Activated naive CD8-positive, alpha-beta T cell treated with anti-CD3 and anti-CD28 coated beads for 36 hours (primary cell): ENCODE measurements at regions not wholly inside any gene's neighbourhood (a gene's known extent, or its start where the extent isn't known, plus 50 kb on each side); places are given as distances from the start of the nearest gene placed in this dataset.
"Not testable (repeated sequence)": the region's sequence is repeated elsewhere in the genome, so short reads cannot be mapped to it uniquely, and the experiment has no call there.

Experiments
- DNase-seq: peaks from one replicate; pipeline ENCODE4 v3.0.0; 2021
- H3K27ac Mint-ChIP-seq: one replicate; pipeline ENCODE4 v1.8.0; 2022; ENCODE audit warnings: mild to moderate bottlenecking, moderate library complexity, mixed read lengths
- H3K27me3 Mint-ChIP-seq: one replicate; pipeline ENCODE4 v1.8.0; 2022; ENCODE audit warnings: mild to moderate bottlenecking, mixed read lengths
- H3K36me3 Mint-ChIP-seq: one replicate; pipeline ENCODE4 v1.8.0; 2021; ENCODE audit warnings: mild to moderate bottlenecking, mixed read lengths
- H3K4me1 Mint-ChIP-seq: one replicate; pipeline ENCODE4 v1.8.0; 2021; ENCODE audit warnings: mixed read lengths
- H3K4me3 Mint-ChIP-seq: one replicate; pipeline ENCODE4 v1.8.0; 2022; ENCODE audit warnings: mild to moderate bottlenecking, moderate library complexity, mixed read lengths
- H3K9me3 Mint-ChIP-seq: one replicate; pipeline ENCODE4 v1.8.0; 2022; ENCODE audit warnings: mixed read lengths

- H3K36me3 Mint-ChIP-seq, result no peaks in the 10 kb centered on the region
- H3K9me3 Mint-ChIP-seq, result peaks cover 7% of the 10 kb centered on the region
- no peak overlapping the region for H3K27ac Mint-ChIP-seq
- no peaks in the 10 kb centered on the region for H3K27me3 Mint-ChIP-seq
- no peak overlapping the region for H3K4me3 Mint-ChIP-seq
- H3K4me1 Mint-ChIP-seq, result no peaks in the 10 kb centered on the region
- DNase-seq, result no peak
These were observed 138.4 kb upstream of the HCCS start for GRCh38 chrX:10972706-10973105.

DNA sequence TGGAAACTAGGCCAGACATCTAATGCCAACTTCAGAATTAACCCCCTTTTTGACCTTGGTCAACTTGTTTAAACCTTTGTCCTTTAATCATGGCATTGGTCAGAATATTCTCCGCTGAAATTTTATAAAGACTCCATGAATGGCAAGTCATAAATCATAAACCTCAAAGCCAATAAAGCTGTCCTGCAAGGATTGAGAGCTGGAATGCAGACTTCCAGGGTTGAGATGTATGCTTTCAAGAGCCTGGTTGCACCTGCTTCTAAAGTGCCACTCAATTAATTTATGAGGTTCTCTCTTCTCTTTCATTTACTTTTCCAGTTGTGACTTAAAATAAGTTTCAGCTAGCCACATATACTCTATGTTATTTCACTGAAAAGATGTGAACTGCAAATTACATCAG, 136.2 kb upstream of the HCCS start:
- Mint-ChIP-seq H3K36me3 (no peaks in the 10 kb centered on the region), H3K27ac (no peak overlapping the region), H3K4me3 (no peak overlapping the region), H3K9me3 (no peaks in the 10 kb centered on the region), H3K4me1 (no peaks in the 10 kb centered on the region), H3K27me3 (no peaks in the 10 kb centered on the region)
- DNase-seq, result no peak

DNA sequence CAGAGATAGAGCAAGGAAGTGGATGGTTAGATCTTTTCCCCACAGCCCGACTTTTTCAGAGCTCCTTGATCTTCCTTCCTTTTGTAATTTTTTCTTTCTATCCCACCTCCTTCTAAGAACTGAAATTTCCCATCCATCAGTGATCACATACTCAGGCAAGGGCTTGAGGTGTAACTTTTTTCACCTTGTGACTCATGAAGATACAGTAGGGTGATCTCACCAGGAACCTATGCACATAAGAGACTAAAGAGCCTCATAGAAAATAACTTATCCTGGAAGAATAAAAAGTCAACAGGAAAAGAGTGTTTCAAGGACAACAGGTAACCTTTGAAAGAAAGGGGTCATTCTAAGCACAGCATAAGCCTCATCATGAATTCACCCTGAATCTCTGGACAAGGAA, 131.2 kb upstream of the HCCS start:
- Mint-ChIP-seq H3K27me3 (no peaks in the 10 kb centered on the region), H3K4me1 (no peaks in the 10 kb centered on the region), H3K27ac (no peak overlapping the region), H3K36me3 (no peaks in the 10 kb centered on the region), H3K9me3 (no peaks in the 10 kb centered on the region), H3K4me3 (no peak overlapping the region)
- no peak for DNase-seq

GRCh38 chrX:10981506-10981905, 129.6 kb upstream of the HCCS start:
- Mint-ChIP-seq H3K27me3 (no peaks in the 10 kb centered on the region), H3K4me1 (no peaks in the 10 kb centered on the region), H3K4me3 (no peak overlapping the region), H3K9me3 (no peaks in the 10 kb centered on the region), H3K27ac (no peak overlapping the region), H3K36me3 (no peaks in the 10 kb centered on the region)
- DNase-seq, result no peak

DNA sequence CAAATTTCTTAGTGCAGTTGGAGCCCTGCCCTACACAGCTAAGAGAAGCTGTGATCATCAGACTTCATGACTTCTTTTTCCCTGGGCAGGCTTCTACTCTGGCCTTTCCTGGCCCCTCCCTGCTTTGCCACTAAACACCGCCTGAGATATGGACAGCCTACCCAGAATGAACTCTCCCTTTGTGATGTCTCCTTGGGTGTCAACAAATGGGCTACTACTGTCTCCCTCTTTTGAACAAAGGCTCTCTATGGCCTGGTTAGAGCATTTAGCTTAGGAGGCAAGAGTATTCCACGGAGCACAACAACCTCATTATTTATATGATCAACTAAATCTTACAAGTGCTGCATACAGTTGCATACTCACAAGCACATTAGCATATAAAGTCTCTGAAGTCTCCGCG, 127.6 kb upstream of the HCCS start:
- H3K4me1 Mint-ChIP-seq, result no peaks in the 10 kb centered on the region
- no peak overlapping the region for H3K4me3 Mint-ChIP-seq
- no peaks in the 10 kb centered on the region for H3K9me3 Mint-ChIP-seq
- no peak overlapping the region for H3K27ac Mint-ChIP-seq
- H3K36me3 Mint-ChIP-seq, result no peaks in the 10 kb centered on the region
- H3K27me3 Mint-ChIP-seq, result no peaks in the 10 kb centered on the region
- DNase-seq, result no peak

GRCh38 chrX:10984213-10984612, 126.9 kb upstream of the HCCS start:
- Mint-ChIP-seq H3K27ac (no peak overlapping the region), H3K36me3 (no peaks in the 10 kb centered on the region), H3K4me1 (no peaks in the 10 kb centered on the region), H3K4me3 (no peak overlapping the region), H3K9me3 (no peaks in the 10 kb centered on the region), H3K27me3 (no peaks in the 10 kb centered on the region)
- DNase-seq, result no peak

- Mint-ChIP-seq H3K36me3 (no peaks in the 10 kb centered on the region), H3K27me3 (no peaks in the 10 kb centered on the region), H3K4me1 (no peaks in the 10 kb centered on the region), H3K27ac (no peak overlapping the region), H3K4me3 (no peak overlapping the region), H3K9me3 (no peaks in the 10 kb centered on the region)
- DNase-seq, result no peak
These were observed 124.5 kb upstream of the HCCS start for GRCh38 chrX:10986616-10987015.

- Mint-ChIP-seq H3K27ac (no peak overlapping the region), H3K27me3 (no peaks in the 10 kb centered on the region), H3K9me3 (no peaks in the 10 kb centered on the region), H3K4me3 (no peak overlapping the region), H3K36me3 (no peaks in the 10 kb centered on the region), H3K4me1 (no peaks in the 10 kb centered on the region)
- DNase-seq, result no peak
These were observed 122.5 kb upstream of the HCCS start for GRCh38 chrX:10988653-10989052.

- no peaks in the 10 kb centered on the region for H3K36me3 Mint-ChIP-seq
- no peak for DNase-seq
- H3K27ac Mint-ChIP-seq, result no peak overlapping the region
- H3K4me1 Mint-ChIP-seq, result no peaks in the 10 kb centered on the region
- no peak overlapping the region for H3K4me3 Mint-ChIP-seq
- no peaks in the 10 kb centered on the region for H3K9me3 Mint-ChIP-seq
- H3K27me3 Mint-ChIP-seq, result no peaks in the 10 kb centered on the region
These were observed 121.7 kb upstream of the HCCS start for GRCh38 chrX:10989386-10989785.

GRCh38 chrX:10990418-10990817, 120.7 kb upstream of the HCCS start:
- Mint-ChIP-seq H3K36me3 (no peaks in the 10 kb centered on the region), H3K27me3 (no peaks in the 10 kb centered on the region), H3K4me3 (no peak overlapping the region), H3K4me1 (no peaks in the 10 kb centered on the region), H3K9me3 (no peaks in the 10 kb centered on the region), H3K27ac (no peak overlapping the region)
- DNase-seq, result no peak

DNA sequence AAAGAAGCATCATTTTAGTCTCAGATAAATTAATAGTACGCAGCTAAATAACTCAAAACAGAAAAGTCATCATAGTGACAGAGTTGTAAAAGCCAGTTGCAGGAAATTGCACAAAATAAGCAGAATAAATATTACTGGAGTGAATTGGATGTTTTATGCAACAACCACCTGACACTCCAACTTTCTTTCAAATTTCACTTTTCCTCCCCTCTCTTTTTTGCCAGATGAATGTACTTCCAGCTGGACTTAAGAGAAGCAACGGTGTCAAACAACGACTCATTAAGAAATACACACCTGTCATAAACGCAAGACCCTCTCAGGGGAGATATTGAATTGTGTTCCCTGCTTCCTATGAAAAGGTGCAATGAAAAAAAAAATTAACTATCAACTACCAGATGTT, 120.2 kb upstream of the HCCS start:
- Mint-ChIP-seq H3K4me1 (no peaks in the 10 kb centered on the region), H3K27me3 (no peaks in the 10 kb centered on the region), H3K9me3 (no peaks in the 10 kb centered on the region), H3K36me3 (no peaks in the 10 kb centered on the region), H3K27ac (no peak overlapping the region), H3K4me3 (no peak overlapping the region)
- no peak for DNase-seq

DNA sequence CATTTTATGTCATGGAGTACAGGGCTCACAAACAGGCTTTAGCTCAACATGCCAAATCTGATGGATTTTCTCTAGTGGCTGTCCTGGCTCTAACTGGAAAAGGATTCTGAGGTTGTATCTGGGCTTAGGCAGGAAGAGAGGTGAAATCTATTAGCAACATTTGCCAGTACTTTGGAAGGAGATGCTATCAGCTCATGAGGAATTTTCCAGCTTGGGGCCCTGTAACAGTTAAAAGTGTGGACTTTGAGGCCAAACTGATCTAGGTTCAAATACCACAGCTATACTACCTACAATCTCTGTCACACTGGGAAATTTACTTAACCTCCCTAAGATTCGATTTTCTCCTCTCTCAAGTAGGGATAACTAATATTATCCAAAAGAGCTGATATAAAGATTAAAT, 119.0 kb upstream of the HCCS start:
- Mint-ChIP-seq H3K27ac (no peak overlapping the region), H3K4me1 (no peaks in the 10 kb centered on the region), H3K27me3 (no peaks in the 10 kb centered on the region), H3K9me3 (no peaks in the 10 kb centered on the region), H3K36me3 (no peaks in the 10 kb centered on the region), H3K4me3 (no peak overlapping the region)
- DNase-seq, result no peak

- H3K27ac Mint-ChIP-seq, DNase-seq, H3K27me3 Mint-ChIP-seq, H3K4me3 Mint-ChIP-seq, H3K9me3 Mint-ChIP-seq, H3K4me1 Mint-ChIP-seq, H3K36me3 Mint-ChIP-seq: not testable (repeated sequence)
These were observed 104.1 kb upstream of the HCCS start for GRCh38 chrX:11007076-11007475.

GRCh38 chrX:11010476-11010875, 100.7 kb upstream of the HCCS start:
- Mint-ChIP-seq H3K27ac (no peak overlapping the region), H3K4me3 (no peak overlapping the region), H3K27me3 (no peaks in the 10 kb centered on the region), H3K9me3 (no peaks in the 10 kb centered on the region), H3K36me3 (no peaks in the 10 kb centered on the region), H3K4me1 (no peaks in the 10 kb centered on the region)
- no peak for DNase-seq

- DNase-seq, result no peak
These were observed 94.4 kb upstream of the HCCS start for GRCh38 chrX:11016728-11017127.

DNA sequence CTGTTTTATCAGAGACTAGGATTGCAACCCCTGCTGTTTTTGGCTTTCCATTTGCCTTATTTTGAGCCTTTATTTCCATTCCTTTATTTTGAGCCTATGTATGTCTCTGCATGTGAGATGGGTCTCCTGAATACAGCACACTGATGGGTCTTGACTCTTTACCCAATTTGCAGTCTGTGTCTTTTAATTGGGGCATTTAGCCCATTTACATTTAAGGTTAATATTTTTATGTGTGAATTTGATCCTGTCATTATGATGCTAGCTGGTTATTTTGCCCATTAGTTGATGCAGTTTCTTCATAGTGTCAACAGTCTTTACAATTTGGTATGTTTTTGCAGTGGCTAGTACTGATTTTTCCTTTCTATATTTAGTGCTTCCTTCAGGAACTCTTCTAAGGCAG, 88.5 kb upstream of the HCCS start:
- not testable (repeated sequence) for H3K36me3 Mint-ChIP-seq

More at GRCh38 chrX:11016728-11017127, 94.4 kb upstream of the HCCS start:
- H3K27ac Mint-ChIP-seq, result no peak overlapping the region
- no peaks in the 10 kb centered on the region for H3K9me3 Mint-ChIP-seq
- H3K36me3 Mint-ChIP-seq, result no peaks in the 10 kb centered on the region
- no peak overlapping the region for H3K4me3 Mint-ChIP-seq
- no peaks in the 10 kb centered on the region for H3K4me1 Mint-ChIP-seq
- no peaks in the 10 kb centered on the region for H3K27me3 Mint-ChIP-seq

DNA sequence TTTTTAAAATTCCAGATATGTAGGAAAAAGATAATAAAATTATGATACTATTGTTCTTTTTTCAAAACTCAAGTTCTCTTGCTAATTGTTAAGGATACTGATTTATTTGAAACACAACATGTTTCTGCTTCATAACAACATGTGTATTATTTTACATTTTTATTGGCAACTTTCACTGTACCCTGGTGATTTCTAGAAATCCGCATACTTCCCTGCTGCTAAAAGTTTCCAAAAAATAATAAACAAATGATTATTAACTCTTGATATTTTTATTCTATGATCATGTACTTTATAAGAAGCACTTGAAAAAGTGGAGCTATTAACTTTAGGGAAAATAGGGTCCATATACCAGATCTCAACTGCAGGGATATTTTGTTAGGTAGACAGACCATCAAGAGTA, 71.2 kb upstream of the HCCS start:
- no peak overlapping the region for H3K27ac Mint-ChIP-seq
- H3K4me3 Mint-ChIP-seq, result no peak overlapping the region
- H3K36me3 Mint-ChIP-seq, result no peaks in the 10 kb centered on the region
- no peak for DNase-seq
- H3K9me3 Mint-ChIP-seq, result no peaks in the 10 kb centered on the region
- no peaks in the 10 kb centered on the region for H3K4me1 Mint-ChIP-seq
- H3K27me3 Mint-ChIP-seq, result no peaks in the 10 kb centered on the region

More for the DNA sequence above, 88.5 kb upstream of the HCCS start:
- not testable (repeated sequence) for DNase-seq, H3K4me1 Mint-ChIP-seq, H3K9me3 Mint-ChIP-seq, H3K4me3 Mint-ChIP-seq, H3K27me3 Mint-ChIP-seq, H3K27ac Mint-ChIP-seq
